ENCODE measurements at regions not wholly inside any gene's neighbourhood (a gene's known extent, or its start where the extent isn't known, plus 50 kb on each side); places are given as distances from the start of the nearest gene placed in this dataset.

GRCh38 chr15:25051399-25052154 lies 96.8 kb downstream of the SNRPN start:
- Histone ChIP-seq H3K27me3 (ENCODE audit: insufficient read depth, low read length, poor library complexity, severe bottlenecking) (no peaks in the 10 kb centered on the region), H3K4me3 (ENCODE audit: low read length, poor library complexity, severe bottlenecking) (no peak overlapping the region), H3K4me1 (ENCODE audit: insufficient read depth, low read length, poor library complexity, severe bottlenecking) (no peaks in the 10 kb centered on the region), H2AFZ (ENCODE audit: low read length) (no peak overlapping the region), H3K79me2 (ENCODE audit: insufficient read depth, low read length) (no peaks in the 10 kb centered on the region), H3K9ac (ENCODE audit: low read depth, low read length, poor library complexity, severe bottlenecking) (no peak overlapping the region), H4K20me1 (ENCODE audit: insufficient read depth, low read length, poor library complexity, severe bottlenecking) (no peaks in the 10 kb centered on the region), H3K9me2 (replicated peaks; ENCODE audit: low read depth, low read length) (no peaks in the 10 kb centered on the region), H3K36me3 (ENCODE audit: insufficient read depth, low read length) (peaks cover 47% of the 10 kb centered on the region; the same call in 1 of the 2 replicates), H3F3A (ENCODE audit: low read depth) (no peaks in the 10 kb centered on the region), H3K9me3 (ENCODE audit: insufficient read depth, low read depth, low read length) (peaks cover 78% of the 10 kb centered on the region; the same call in 1 of the 2 replicates), H3K4me2 (ENCODE audit: low read depth, low read length, poor library complexity, severe bottlenecking) (no peak overlapping the region)
- TF ChIP-seq CTCF (conservative IDR thresholded peaks at IDR 0.05; ENCODE audit: low read length) (no peak), EZH2phosphoT487 (IDR thresholded peaks at IDR 0.05; ENCODE audit: borderline replicate concordance) (no peak)

DNA sequence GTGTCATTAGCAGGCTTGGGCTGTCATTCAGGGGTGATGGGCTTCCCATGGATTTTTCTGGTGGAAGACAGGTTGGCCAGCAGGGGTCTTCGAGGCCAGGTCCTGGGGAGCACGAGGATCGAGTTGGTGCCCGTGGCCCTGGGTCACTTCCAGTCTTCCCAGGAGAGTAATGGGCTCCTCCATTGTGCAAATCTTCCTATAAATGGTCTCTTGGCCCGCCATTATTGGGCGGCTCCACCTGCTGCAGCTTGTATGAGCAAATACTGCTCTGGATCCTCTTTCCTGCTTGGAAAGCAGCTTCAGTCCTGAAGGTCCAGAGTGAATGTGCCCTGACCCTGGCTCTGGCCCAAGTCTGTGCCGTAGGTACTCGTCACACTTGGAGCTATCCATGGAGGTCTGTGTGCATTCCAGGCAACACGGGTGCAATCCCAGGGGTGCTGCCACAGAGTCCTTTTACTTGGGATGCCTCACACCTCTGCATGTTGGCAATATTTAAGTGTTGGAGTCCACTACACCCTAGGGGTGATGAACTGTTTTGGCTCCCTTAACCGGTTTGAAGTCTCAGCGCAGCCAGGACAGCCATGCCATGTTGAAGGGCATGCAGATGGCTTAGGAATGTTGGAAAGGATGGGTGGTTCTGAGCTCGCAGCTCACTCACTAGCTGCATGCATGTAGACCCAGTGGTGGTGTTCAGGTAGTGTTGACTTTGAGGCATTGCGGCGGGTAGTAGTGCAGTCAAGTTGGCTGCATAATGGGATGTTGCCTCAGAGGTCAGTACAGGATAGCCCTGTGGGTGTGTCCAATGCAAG lies 97.6 kb downstream of the SNRPN start:
- H3K79me2 ChIP-seq (ENCODE audit: insufficient read depth, low read length) = no peaks in the 10 kb centered on the region
- H3K4me1 ChIP-seq (ENCODE audit: insufficient read depth, low read length, poor library complexity, severe bottlenecking) = no peaks in the 10 kb centered on the region
- H3K27me3 ChIP-seq (ENCODE audit: insufficient read depth, low read length, poor library complexity, severe bottlenecking) = no peaks in the 10 kb centered on the region
- no peaks in the 10 kb centered on the region for H4K20me1 ChIP-seq (ENCODE audit: insufficient read depth, low read length, poor library complexity, severe bottlenecking)
- TF ChIP-seq EZH2phosphoT487 (IDR thresholded peaks at IDR 0.05; ENCODE audit: borderline replicate concordance) = no peak
- TF ChIP-seq CTCF (conservative IDR thresholded peaks at IDR 0.05; ENCODE audit: low read length) = no peak
- no peaks in the 10 kb centered on the region for H3K9me2 ChIP-seq (replicated peaks; ENCODE audit: low read depth, low read length)
- H2AFZ ChIP-seq (ENCODE audit: low read length) = no peak overlapping the region
- no peak overlapping the region for H3K4me3 ChIP-seq (ENCODE audit: low read length, poor library complexity, severe bottlenecking)
- H3K4me2 ChIP-seq (ENCODE audit: low read depth, low read length, poor library complexity, severe bottlenecking) = no peak overlapping the region
- H3F3A ChIP-seq (ENCODE audit: low read depth) = no peaks in the 10 kb centered on the region
- H3K9ac ChIP-seq (ENCODE audit: low read depth, low read length, poor library complexity, severe bottlenecking) = no peak overlapping the region
- peaks cover 79% of the 10 kb centered on the region; the same call in 1 of the 2 replicates for H3K9me3 ChIP-seq (ENCODE audit: insufficient read depth, low read depth, low read length)
- peaks cover 55% of the 10 kb centered on the region; the same call in 1 of the 2 replicates for H3K36me3 ChIP-seq (ENCODE audit: insufficient read depth, low read length)

- H4K20me1 ChIP-seq (ENCODE audit: insufficient read depth, low read length, poor library complexity, severe bottlenecking) = no peaks in the 10 kb centered on the region
- no peaks in the 10 kb centered on the region for H3K27me3 ChIP-seq (ENCODE audit: insufficient read depth, low read length, poor library complexity, severe bottlenecking)
- H3K36me3 ChIP-seq (ENCODE audit: insufficient read depth, low read length) = peaks cover 63% of the 10 kb centered on the region; the same call in 1 of the 2 replicates
- TF ChIP-seq CTCF (conservative IDR thresholded peaks at IDR 0.05; ENCODE audit: low read length) (no peak), EZH2phosphoT487 (IDR thresholded peaks at IDR 0.05; ENCODE audit: borderline replicate concordance) (no peak)
- no peak overlapping the region for H3K4me3 ChIP-seq (ENCODE audit: low read length, poor library complexity, severe bottlenecking)
- H2AFZ ChIP-seq (ENCODE audit: low read length) = no peak overlapping the region
- no peak overlapping the region for H3K9ac ChIP-seq (ENCODE audit: low read depth, low read length, poor library complexity, severe bottlenecking)
- H3K4me2 ChIP-seq (ENCODE audit: low read depth, low read length, poor library complexity, severe bottlenecking) = no peak overlapping the region
- no peaks in the 10 kb centered on the region for H3K9me2 ChIP-seq (replicated peaks; ENCODE audit: low read depth, low read length)
- H3K9me3 ChIP-seq (ENCODE audit: insufficient read depth, low read depth, low read length) = peaks cover 87% of the 10 kb centered on the region; the same call in 1 of the 2 replicates
- H3K79me2 ChIP-seq (ENCODE audit: insufficient read depth, low read length) = no peaks in the 10 kb centered on the region
- H3F3A ChIP-seq (ENCODE audit: low read depth) = no peaks in the 10 kb centered on the region
- H3K4me1 ChIP-seq (ENCODE audit: insufficient read depth, low read length, poor library complexity, severe bottlenecking) = no peaks in the 10 kb centered on the region
Measured at GRCh38 chr15:25053000-25053815, 98.4 kb downstream of the SNRPN start.
